ENCODE measurements at regions not wholly inside any gene's neighbourhood (a gene's known extent, or its start where the extent isn't known, plus 50 kb on each side); places are given as distances from the start of the nearest gene placed in this dataset.

DNA sequence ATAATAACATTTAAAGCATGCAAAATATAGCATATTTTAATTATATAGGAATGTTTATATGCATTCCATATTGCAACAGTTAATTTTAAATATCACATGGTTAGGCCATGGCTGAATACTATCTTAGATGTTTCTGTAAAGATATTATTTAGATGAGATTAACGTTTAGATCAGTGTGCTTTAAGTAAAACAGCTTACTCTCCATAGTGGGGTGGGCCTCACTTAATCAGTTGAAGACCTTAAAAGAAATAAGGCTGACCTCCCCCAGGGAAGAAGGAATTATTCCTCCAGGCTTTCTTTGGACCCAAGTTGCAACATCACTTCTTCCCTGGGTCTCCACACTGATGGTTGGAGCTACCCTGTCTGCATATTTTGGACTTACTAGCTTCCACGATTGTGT is 1246.5 kb downstream of the TYW1 start:
- Histone ChIP-seq H3K9me3 (peaks cover 0 to 29% (median 17%) of the 10 kb centered on the region in 4 donors), H3K4me1 (no peaks in the 10 kb centered on the region), H3K36me3 (no peaks in the 10 kb centered on the region), H3K27ac (no peak overlapping the region), H3K4me3 (no peak overlapping the region), H3K27me3 (no peaks in the 10 kb centered on the region)
- intact Hi-C loops (cut with DNase I; ENCODE audit: low total_unique reads), result no loop called here
- WGBS, 5 donors, result 81 to 89% (median 87%) methylated on average over 2 of the region's 2 CpGs
- TF ChIP-seq EP300 (IDR thresholded peaks at IDR 0.05) (no peak), POLR2AphosphoS5 (IDR thresholded peaks at IDR 0.05) (no peak), POLR2A (IDR thresholded peaks at IDR 0.05) (no peak)
- TF ChIP-seq, protein P1, sequence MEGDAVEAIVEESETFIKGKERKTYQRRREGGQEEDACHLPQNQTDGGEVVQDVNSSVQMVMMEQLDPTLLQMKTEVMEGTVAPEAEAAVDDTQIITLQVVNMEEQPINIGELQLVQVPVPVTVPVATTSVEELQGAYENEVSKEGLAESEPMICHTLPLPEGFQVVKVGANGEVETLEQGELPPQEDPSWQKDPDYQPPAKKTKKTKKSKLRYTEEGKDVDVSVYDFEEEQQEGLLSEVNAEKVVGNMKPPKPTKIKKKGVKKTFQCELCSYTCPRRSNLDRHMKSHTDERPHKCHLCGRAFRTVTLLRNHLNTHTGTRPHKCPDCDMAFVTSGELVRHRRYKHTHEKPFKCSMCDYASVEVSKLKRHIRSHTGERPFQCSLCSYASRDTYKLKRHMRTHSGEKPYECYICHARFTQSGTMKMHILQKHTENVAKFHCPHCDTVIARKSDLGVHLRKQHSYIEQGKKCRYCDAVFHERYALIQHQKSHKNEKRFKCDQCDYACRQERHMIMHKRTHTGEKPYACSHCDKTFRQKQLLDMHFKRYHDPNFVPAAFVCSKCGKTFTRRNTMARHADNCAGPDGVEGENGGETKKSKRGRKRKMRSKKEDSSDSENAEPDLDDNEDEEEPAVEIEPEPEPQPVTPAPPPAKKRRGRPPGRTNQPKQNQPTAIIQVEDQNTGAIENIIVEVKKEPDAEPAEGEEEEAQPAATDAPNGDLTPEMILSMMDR (IDR thresholded peaks at IDR 0.05), result no peak
- no peak for DNase-seq

DNA sequence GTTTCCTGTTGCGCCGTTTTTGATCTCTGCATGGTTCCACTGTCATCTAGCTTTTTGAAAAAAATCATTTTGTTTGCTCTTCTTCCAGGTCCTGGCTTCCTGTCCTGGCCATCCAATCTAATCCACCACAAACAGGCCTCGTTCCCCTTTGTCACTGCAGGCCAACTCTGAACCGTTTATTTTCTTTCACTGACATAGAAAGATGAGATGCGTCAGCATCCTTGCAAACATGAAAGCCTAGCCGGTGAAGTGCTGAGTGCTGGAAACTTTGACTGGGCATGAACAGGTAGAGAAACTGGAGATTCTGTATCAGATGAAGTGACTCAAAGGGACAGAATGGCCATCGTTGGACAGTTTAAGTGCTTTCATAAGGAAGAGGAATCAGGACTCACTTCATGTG is 1247.8 kb downstream of the TYW1 start:
- Histone ChIP-seq H3K4me3 (no peak overlapping the region), H3K9me3 (peaks cover 0 to 28% (median 17%) of the 10 kb centered on the region in 4 donors), H3K27me3 (no peaks in the 10 kb centered on the region), H3K36me3 (no peaks in the 10 kb centered on the region), H3K4me1 (no peaks in the 10 kb centered on the region), H3K27ac (no peak overlapping the region)
- WGBS, 5 donors, result 60 to 68% (median 66%) methylated on average over 7 of the region's 7 CpGs
- intact Hi-C loops (cut with DNase I; ENCODE audit: low total_unique reads), result no loop called here
- no peak for DNase-seq
- no peak for TF ChIP-seq POLR2AphosphoS5 (IDR thresholded peaks at IDR 0.05)
- no peak for TF ChIP-seq POLR2A (IDR thresholded peaks at IDR 0.05)
- TF ChIP-seq, protein P1 (IDR thresholded peaks at IDR 0.05), result no peak
- no peak for TF ChIP-seq EP300 (IDR thresholded peaks at IDR 0.05)

DNA sequence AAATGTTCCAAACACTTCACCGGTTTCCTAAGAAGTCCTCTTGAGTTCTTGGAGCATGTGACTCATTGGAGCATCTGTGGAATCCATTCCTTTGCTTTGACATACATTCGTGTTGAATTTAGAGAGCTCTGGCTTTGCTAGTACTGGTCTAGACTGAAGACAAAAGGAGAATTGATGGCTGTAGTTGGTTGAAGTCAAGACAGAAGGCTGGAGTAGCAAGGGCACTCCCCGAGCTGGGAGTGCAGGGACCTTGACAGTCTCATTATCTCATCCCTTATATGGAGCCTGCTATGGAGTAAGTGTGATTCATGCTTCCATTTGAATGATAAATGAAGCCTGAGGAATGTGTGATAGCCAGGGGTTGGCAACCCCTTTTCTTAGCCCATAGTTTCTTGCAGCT is 1249.1 kb downstream of the TYW1 start:
- H3K27ac ChIP-seq, result no peak overlapping the region
- no peaks in the 10 kb centered on the region for H3K27me3 ChIP-seq
- no peak overlapping the region for H3K4me3 ChIP-seq
- TF ChIP-seq POLR2A (IDR thresholded peaks at IDR 0.05) (no peak), EP300 (IDR thresholded peaks at IDR 0.05) (no peak)
- TF ChIP-seq, protein P1 (IDR thresholded peaks at IDR 0.05), result no peak
- DNase-seq, result no peak
- 49 to 56% (median 50%) methylated on average over 3 of the region's 3 CpGs for WGBS, 5 donors
- H3K9me3 ChIP-seq, result peaks cover 0 to 15% (median 10%) of the 10 kb centered on the region in 4 donors
- intact Hi-C loops (cut with DNase I; ENCODE audit: low total_unique reads), result no loop called here
- no peaks in the 10 kb centered on the region for H3K4me1 ChIP-seq
- no peaks in the 10 kb centered on the region for H3K36me3 ChIP-seq

DNA sequence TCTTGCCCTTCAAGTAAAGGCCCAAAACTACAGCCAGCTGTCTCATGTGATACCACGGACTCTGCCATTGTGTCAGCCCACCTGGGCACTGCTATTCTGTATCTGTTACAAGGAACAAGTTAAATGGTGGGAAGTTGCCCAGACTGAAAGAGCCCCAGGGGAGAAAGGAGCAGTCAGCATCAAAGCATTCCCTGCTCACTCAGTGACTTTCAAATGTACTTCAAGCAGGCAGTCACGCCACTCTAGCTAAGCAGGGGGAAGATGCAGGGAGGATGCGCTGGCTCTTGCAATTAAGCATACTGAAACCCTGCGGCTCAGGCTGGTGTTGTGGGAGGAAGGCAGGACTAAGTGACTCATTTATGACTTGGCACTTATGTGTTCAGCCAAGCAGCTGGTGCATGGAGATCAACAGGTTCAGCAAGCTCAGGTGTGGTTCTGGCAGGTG is 1249.6 kb downstream of the TYW1 start:
- Histone ChIP-seq H3K36me3 (no peaks in the 10 kb centered on the region), H3K27me3 (no peaks in the 10 kb centered on the region), H3K27ac (no peak overlapping the region), H3K4me3 (no peak overlapping the region), H3K9me3 (peaks cover 0 to 9% (median 5%) of the 10 kb centered on the region in 4 donors), H3K4me1 (no peaks in the 10 kb centered on the region)
- TF ChIP-seq, protein P1 (IDR thresholded peaks at IDR 0.05), result no peak
- no peak for TF ChIP-seq EP300 (IDR thresholded peaks at IDR 0.05)
- TF ChIP-seq POLR2A (IDR thresholded peaks at IDR 0.05), result no peak
- TF ChIP-seq POLR2AphosphoS5 (IDR thresholded peaks at IDR 0.05), result no peak
- WGBS, 5 donors, result 52 to 69% (median 60%) methylated on average over 4 of the region's 4 CpGs
- peak in 1 of 2 donors; percentile 22 for DNase-seq
- intact Hi-C loops (cut with DNase I; ENCODE audit: low total_unique reads), result no loop called here
